Mesendoderm (in vitro differentiated cells): ENCODE measurements at regions not wholly inside any gene's neighbourhood (a gene's known extent, or its start where the extent isn't known, plus 50 kb on each side); places are given as distances from the start of the nearest gene placed in this dataset.

Experiments used
- DNase-seq: peaks from one replicate; pipeline ENCODE4 v3.0.0; 2013
- H2AK5ac ChIP-seq: 2 replicates; pipeline ENCODE4 v1.6.1; 2013; ENCODE audit warnings: low read length, inconsistent platforms
- H2BK120ac ChIP-seq: 2 replicates; pipeline ENCODE4 v1.6.1; 2013; ENCODE audit warnings: low read depth, mild to moderate bottlenecking, low read length, moderate library complexity, mixed read lengths
- H2BK15ac ChIP-seq: replicated peaks from 2 replicates; pipeline ENCODE4 v1.6.1; 2013; ENCODE audit warnings: low read depth, mild to moderate bottlenecking, moderate library complexity
- H2BK5ac ChIP-seq: 2 replicates; pipeline ENCODE4 v1.6.1; 2013; ENCODE audit warnings: low read length, inconsistent platforms
- H3K18ac ChIP-seq: 2 replicates; pipeline ENCODE4 v1.6.1; 2013; ENCODE audit warnings: mild to moderate bottlenecking, low read length, mixed read lengths
- H3K23ac ChIP-seq: one replicate; pipeline ENCODE4 v1.6.1; 2013; ENCODE audit warnings: low read length
- H3K27ac ChIP-seq: 2 replicates; pipeline ENCODE4 v1.5.1; 2013; ENCODE audit warnings: low read depth, mild to moderate bottlenecking, inconsistent platforms, low read length, moderate library complexity
- H3K27me3 ChIP-seq: 2 replicates; pipeline ENCODE4 v1.6.1; 2013; ENCODE audit warnings: low read length, control low read depth, mild to moderate bottlenecking, inconsistent platforms; ENCODE audit not compliant: insufficient read depth, poor library complexity
- H3K36me3 ChIP-seq: 2 replicates; pipeline ENCODE4 v1.6.1; 2013; ENCODE audit warnings: low read length, inconsistent platforms; ENCODE audit not compliant: control insufficient read depth, insufficient read depth
- H3K4ac ChIP-seq: one replicate; pipeline ENCODE4 v1.6.1; 2013; ENCODE audit warnings: low read depth, mild to moderate bottlenecking, low read length, moderate library complexity
- H3K4me1 ChIP-seq: 2 replicates; pipeline ENCODE4 v1.6.1; 2013; ENCODE audit warnings: low read depth, low read length, inconsistent platforms; ENCODE audit not compliant: control insufficient read depth
- H3K4me2 ChIP-seq: 2 replicates; pipeline ENCODE4 v1.6.1; 2013; ENCODE audit warnings: low read length
- H3K4me3 ChIP-seq: 2 replicates; pipeline ENCODE4 v1.5.1; 2013; ENCODE audit warnings: mild to moderate bottlenecking, low read length
- H3K56ac ChIP-seq: one replicate; pipeline ENCODE4 v1.6.1; 2013; ENCODE audit warnings: low read length
- H3K79me1 ChIP-seq: 2 replicates; pipeline ENCODE4 v1.6.1; 2013; ENCODE audit warnings: low read length, inconsistent platforms
- H3K79me2 ChIP-seq: 2 replicates; pipeline ENCODE4 v1.6.1; 2013; ENCODE audit warnings: mild to moderate bottlenecking, low read length; ENCODE audit not compliant: control insufficient read depth, insufficient read depth
- H3K9ac ChIP-seq: 2 replicates; pipeline ENCODE4 v1.6.1; 2013; ENCODE audit warnings: low read length, inconsistent platforms
- H4K5ac ChIP-seq: one replicate; pipeline ENCODE4 v1.6.1; 2013; ENCODE audit warnings: low read length
- H4K8ac ChIP-seq: one replicate; pipeline ENCODE4 v1.6.1; 2013; ENCODE audit warnings: low read depth, mild to moderate bottlenecking, control low read depth, low read length, moderate library complexity
- whole genome bisulfite sequencing: extraction: QIAGEN DNeasy Blood & Tissue Kit; methylation state at CpG from one replicate; pipeline ENCODE4 v1.1.7; 2013; ENCODE audit warnings: low lambda C conversion rate, missing lambda C conversion rate; ENCODE audit not compliant: insufficient coverage; ENCODE audit errors: extremely low coverage; 5-methylcytosine and 5-hydroxymethylcytosine counted together

- Histone ChIP-seq H3K4me1 (no peaks in the 10 kb centered on the region), H3K79me2 (no peaks in the 10 kb centered on the region), H4K5ac (no peak overlapping the region), H3K27ac (no peak overlapping the region), H3K9ac (no peak overlapping the region), H3K4me2 (no peak overlapping the region), H3K36me3 (no peaks in the 10 kb centered on the region), H3K23ac (no peak overlapping the region), H3K18ac (no peak overlapping the region), H3K4me3 (no peak overlapping the region), H2BK15ac (no peak overlapping the region), H2AK5ac (no peak overlapping the region), H4K8ac (no peak overlapping the region), H2BK120ac (no peak overlapping the region), H2BK5ac (no peak overlapping the region), H3K4ac (no peak overlapping the region), H3K56ac (no peak overlapping the region), H3K27me3 (no peaks in the 10 kb centered on the region), H3K79me1 (no peaks in the 10 kb centered on the region)
- no peak for DNase-seq
Observed at GRCh38 chr13:73542446-73542845, 483.6 kb downstream of the KLF5 start.

- Histone ChIP-seq H2BK120ac (no peak overlapping the region), H3K79me2 (no peaks in the 10 kb centered on the region), H3K36me3 (no peaks in the 10 kb centered on the region), H3K4me2 (no peak overlapping the region), H3K27me3 (no peaks in the 10 kb centered on the region), H3K18ac (no peak overlapping the region), H3K27ac (no peak overlapping the region), H3K4ac (no peak overlapping the region), H2AK5ac (no peak overlapping the region), H2BK5ac (no peak overlapping the region), H3K9ac (no peak overlapping the region), H3K4me3 (no peak overlapping the region), H3K23ac (no peak overlapping the region), H3K79me1 (no peaks in the 10 kb centered on the region), H4K8ac (no peak overlapping the region), H4K5ac (no peak overlapping the region), H3K56ac (no peak overlapping the region), H3K4me1 (no peaks in the 10 kb centered on the region), H2BK15ac (no peak overlapping the region)
- no peak for DNase-seq
- no CpG with 5 or more reads among the region's 4 CpGs for whole genome bisulfite sequencing
Observed at GRCh38 chr13:73536865-73537264, 478.1 kb downstream of the KLF5 start.

- Histone ChIP-seq H3K27me3 (no peaks in the 10 kb centered on the region), H2BK120ac (no peak overlapping the region), H2AK5ac (no peak overlapping the region), H4K8ac (no peak overlapping the region), H3K4me2 (no peak overlapping the region), H3K18ac (no peak overlapping the region), H4K5ac (no peak overlapping the region), H3K4me1 (no peaks in the 10 kb centered on the region), H3K4me3 (no peak overlapping the region), H3K23ac (no peak overlapping the region), H3K79me2 (no peaks in the 10 kb centered on the region), H3K9ac (no peak overlapping the region), H3K56ac (no peak overlapping the region), H2BK5ac (no peak overlapping the region), H3K27ac (no peak overlapping the region), H3K4ac (no peak overlapping the region), H3K36me3 (no peaks in the 10 kb centered on the region), H2BK15ac (no peak overlapping the region), H3K79me1 (no peaks in the 10 kb centered on the region)
- WGBS, result no CpG with 5 or more reads among the region's 6 CpGs
- peak; percentile 3 for DNase-seq
Observed at GRCh38 chr13:73535341-73535740, 476.5 kb downstream of the KLF5 start.

- no peaks in the 10 kb centered on the region for H3K4me1 ChIP-seq
- H3K4me2 ChIP-seq, result no peak overlapping the region
- no peak overlapping the region for H2BK120ac ChIP-seq
- peak; percentile 3 for DNase-seq
- H4K8ac ChIP-seq, result no peak overlapping the region
- no peaks in the 10 kb centered on the region for H3K79me2 ChIP-seq
- no peak overlapping the region for H4K5ac ChIP-seq
- H3K27ac ChIP-seq, result no peak overlapping the region
- no peak overlapping the region for H3K9ac ChIP-seq
- WGBS, result no CpG with 5 or more reads among the region's 2 CpGs
- no peak overlapping the region for H3K18ac ChIP-seq
- no peak overlapping the region for H3K56ac ChIP-seq
- H3K36me3 ChIP-seq, result no peaks in the 10 kb centered on the region
- no peak overlapping the region for H3K4ac ChIP-seq
- no peak overlapping the region for H3K4me3 ChIP-seq
- H3K23ac ChIP-seq, result no peak overlapping the region
- H2AK5ac ChIP-seq, result no peak overlapping the region
- no peak overlapping the region for H2BK15ac ChIP-seq
- H2BK5ac ChIP-seq, result no peak overlapping the region
- H3K27me3 ChIP-seq, result no peaks in the 10 kb centered on the region
- H3K79me1 ChIP-seq, result no peaks in the 10 kb centered on the region
Observed at GRCh38 chr13:73532987-73533510, 474.2 kb downstream of the KLF5 start.

GRCh38 chr13:73532582-73532981 is 473.8 kb downstream of the KLF5 start:
- H3K79me1 ChIP-seq, result no peaks in the 10 kb centered on the region
- no peak overlapping the region for H2BK15ac ChIP-seq
- no peak overlapping the region for H3K4me2 ChIP-seq
- no peaks in the 10 kb centered on the region for H3K79me2 ChIP-seq
- H2BK5ac ChIP-seq, result no peak overlapping the region
- no peak overlapping the region for H3K23ac ChIP-seq
- H3K4ac ChIP-seq, result no peak overlapping the region
- DNase-seq, result no peak
- H3K9ac ChIP-seq, result no peak overlapping the region
- no peak overlapping the region for H4K8ac ChIP-seq
- H3K27me3 ChIP-seq, result no peaks in the 10 kb centered on the region
- no peak overlapping the region for H3K27ac ChIP-seq
- no peak overlapping the region for H3K56ac ChIP-seq
- H3K36me3 ChIP-seq, result no peaks in the 10 kb centered on the region
- H2AK5ac ChIP-seq, result no peak overlapping the region
- H3K18ac ChIP-seq, result no peak overlapping the region
- no peak overlapping the region for H4K5ac ChIP-seq
- no peak overlapping the region for H2BK120ac ChIP-seq
- H3K4me3 ChIP-seq, result no peak overlapping the region
- no CpG with 5 or more reads among the region's 4 CpGs for WGBS
- H3K4me1 ChIP-seq, result no peaks in the 10 kb centered on the region

- Histone ChIP-seq H2BK15ac (no peak overlapping the region), H2BK120ac (no peak overlapping the region), H3K4me3 (no peak overlapping the region), H3K79me2 (no peaks in the 10 kb centered on the region), H3K4ac (no peak overlapping the region), H2AK5ac (no peak overlapping the region), H3K56ac (no peak overlapping the region), H3K79me1 (no peaks in the 10 kb centered on the region), H2BK5ac (no peak overlapping the region), H3K9ac (no peak overlapping the region), H3K36me3 (no peaks in the 10 kb centered on the region), H4K5ac (no peak overlapping the region), H3K4me1 (no peaks in the 10 kb centered on the region), H3K27me3 (no peaks in the 10 kb centered on the region), H4K8ac (no peak overlapping the region), H3K23ac (no peak overlapping the region), H3K4me2 (no peak overlapping the region), H3K27ac (no peak overlapping the region), H3K18ac (no peak overlapping the region)
- DNase-seq, result no peak
- WGBS, result no CpG with 5 or more reads among the region's 9 CpGs
Observed at GRCh38 chr13:73531014-73531413, 472.2 kb downstream of the KLF5 start.
